ENCODE measurements at regions not wholly inside any gene's neighbourhood (a gene's known extent, or its start where the extent isn't known, plus 50 kb on each side); places are given as distances from the start of the nearest gene placed in this dataset.

DNA sequence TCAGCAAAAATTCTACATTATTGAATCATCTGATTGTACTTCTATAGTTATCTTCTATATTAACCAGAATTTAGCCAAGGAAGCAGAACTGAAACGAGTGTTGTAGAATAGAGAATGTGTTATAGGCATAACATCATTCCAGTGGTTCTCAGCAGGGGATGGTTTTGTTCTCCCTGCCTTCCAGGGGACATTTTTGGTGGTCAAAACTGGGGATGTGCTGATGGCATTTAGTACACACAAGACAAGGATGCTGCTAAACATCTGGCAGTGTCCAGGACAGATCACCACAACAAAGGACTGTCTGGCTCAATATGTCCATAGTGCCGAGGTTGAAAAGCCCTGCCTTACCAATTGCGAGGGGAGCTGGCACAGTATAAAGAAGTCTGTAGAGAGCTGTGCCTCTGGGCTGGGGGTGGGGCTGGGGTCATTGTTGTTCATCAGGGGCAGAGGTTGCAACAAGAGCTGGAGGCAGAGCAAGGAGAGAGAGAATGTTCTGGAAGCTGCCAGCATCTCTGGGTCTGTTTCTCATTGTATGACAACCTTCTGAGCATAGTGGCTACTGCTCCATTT lies 1472.8 kb downstream of the AACS start:
- no peak for TF ChIP-seq GATA3 (IDR thresholded peaks at IDR 0.05; ENCODE audit: low read depth, low read length)
- TF ChIP-seq GATA2 (IDR thresholded peaks at IDR 0.05; ENCODE audit: low read depth, low read length) = no peak

Measured in SH-SY5Y (cell line).